ENCODE measurements at regions not wholly inside any gene's neighbourhood (a gene's known extent, or its start where the extent isn't known, plus 50 kb on each side); places are given as distances from the start of the nearest gene placed in this dataset.

- Histone ChIP-seq H3K27ac (ENCODE audit: low read depth, low read length) (no peak overlapping the region), H3K4me1 (ENCODE audit: control insufficient read depth, insufficient read depth, low read length) (no peaks in the 10 kb centered on the region), H3K4me3 (ENCODE audit: low read depth, low read length) (no peak overlapping the region), H3K9me3 (ENCODE audit: control insufficient read depth, insufficient read depth, low read length) (no peaks in the 10 kb centered on the region), H3K36me3 (ENCODE audit: control insufficient read depth, insufficient read depth, low read length) (no peaks in the 10 kb centered on the region), H3K27me3 (ENCODE audit: control insufficient read depth, insufficient read depth, low read length) (no peaks in the 10 kb centered on the region), H3K9ac (ENCODE audit: low read depth, low read length) (no peak overlapping the region)
These were observed 288.2 kb upstream of the ZNF385D start for GRCh38 chr3:22039161-22039560.

GRCh38 chr3:22040150-22040549, 289.1 kb upstream of the ZNF385D start:
- no peak overlapping the region for H3K4me3 ChIP-seq (ENCODE audit: low read depth, low read length)
- no peak overlapping the region for H3K9ac ChIP-seq (ENCODE audit: low read depth, low read length)
- no peaks in the 10 kb centered on the region for H3K36me3 ChIP-seq (ENCODE audit: control insufficient read depth, insufficient read depth, low read length)
- no peak overlapping the region for H3K27ac ChIP-seq (ENCODE audit: low read depth, low read length)
- no peaks in the 10 kb centered on the region for H3K9me3 ChIP-seq (ENCODE audit: control insufficient read depth, insufficient read depth, low read length)
- no peaks in the 10 kb centered on the region for H3K27me3 ChIP-seq (ENCODE audit: control insufficient read depth, insufficient read depth, low read length)
- H3K4me1 ChIP-seq (ENCODE audit: control insufficient read depth, insufficient read depth, low read length), result no peaks in the 10 kb centered on the region

- Histone ChIP-seq H3K36me3 (ENCODE audit: control insufficient read depth, insufficient read depth, low read length) (no peaks in the 10 kb centered on the region), H3K4me3 (ENCODE audit: low read depth, low read length) (no peak overlapping the region), H3K9me3 (ENCODE audit: control insufficient read depth, insufficient read depth, low read length) (no peaks in the 10 kb centered on the region), H3K27ac (ENCODE audit: low read depth, low read length) (no peak overlapping the region), H3K9ac (ENCODE audit: low read depth, low read length) (no peak overlapping the region), H3K27me3 (ENCODE audit: control insufficient read depth, insufficient read depth, low read length) (no peaks in the 10 kb centered on the region), H3K4me1 (ENCODE audit: control insufficient read depth, insufficient read depth, low read length) (peaks cover 11% of the 10 kb centered on the region)
These were observed 294.9 kb upstream of the ZNF385D start for GRCh38 chr3:22045882-22046281.

GRCh38 chr3:22063500-22063899, 312.5 kb upstream of the ZNF385D start:
- no peaks in the 10 kb centered on the region for H3K27me3 ChIP-seq (ENCODE audit: control insufficient read depth, insufficient read depth, low read length)
- H3K9me3 ChIP-seq (ENCODE audit: control insufficient read depth, insufficient read depth, low read length), result no peaks in the 10 kb centered on the region
- H3K36me3 ChIP-seq (ENCODE audit: control insufficient read depth, insufficient read depth, low read length), result no peaks in the 10 kb centered on the region
- no peak overlapping the region for H3K27ac ChIP-seq (ENCODE audit: low read depth, low read length)
- no peak overlapping the region for H3K4me3 ChIP-seq (ENCODE audit: low read depth, low read length)
- H3K4me1 ChIP-seq (ENCODE audit: control insufficient read depth, insufficient read depth, low read length), result no peaks in the 10 kb centered on the region
- no peak overlapping the region for H3K9ac ChIP-seq (ENCODE audit: low read depth, low read length)

GRCh38 chr3:22068619-22069018, 317.6 kb upstream of the ZNF385D start:
- Histone ChIP-seq H3K4me3 (ENCODE audit: low read depth, low read length) (no peak overlapping the region), H3K9me3 (ENCODE audit: control insufficient read depth, insufficient read depth, low read length) (no peaks in the 10 kb centered on the region), H3K9ac (ENCODE audit: low read depth, low read length) (no peak overlapping the region), H3K27me3 (ENCODE audit: control insufficient read depth, insufficient read depth, low read length) (no peaks in the 10 kb centered on the region), H3K27ac (ENCODE audit: low read depth, low read length) (no peak overlapping the region), H3K4me1 (ENCODE audit: control insufficient read depth, insufficient read depth, low read length) (no peaks in the 10 kb centered on the region), H3K36me3 (ENCODE audit: control insufficient read depth, insufficient read depth, low read length) (no peaks in the 10 kb centered on the region)

- H3K27me3 ChIP-seq (ENCODE audit: control insufficient read depth, insufficient read depth, low read length), result no peaks in the 10 kb centered on the region
- no peak overlapping the region for H3K27ac ChIP-seq (ENCODE audit: low read depth, low read length)
- no peak overlapping the region for H3K4me3 ChIP-seq (ENCODE audit: low read depth, low read length)
- no peaks in the 10 kb centered on the region for H3K36me3 ChIP-seq (ENCODE audit: control insufficient read depth, insufficient read depth, low read length)
- no peak overlapping the region for H3K9ac ChIP-seq (ENCODE audit: low read depth, low read length)
- no peaks in the 10 kb centered on the region for H3K4me1 ChIP-seq (ENCODE audit: control insufficient read depth, insufficient read depth, low read length)
- no peaks in the 10 kb centered on the region for H3K9me3 ChIP-seq (ENCODE audit: control insufficient read depth, insufficient read depth, low read length)
These were observed 337.2 kb upstream of the ZNF385D start for GRCh38 chr3:22088204-22088603.

GRCh38 chr3:22089284-22089683, 338.3 kb upstream of the ZNF385D start:
- H3K9me3 ChIP-seq (ENCODE audit: control insufficient read depth, insufficient read depth, low read length), result no peaks in the 10 kb centered on the region
- H3K36me3 ChIP-seq (ENCODE audit: control insufficient read depth, insufficient read depth, low read length), result no peaks in the 10 kb centered on the region
- no peak overlapping the region for H3K9ac ChIP-seq (ENCODE audit: low read depth, low read length)
- no peaks in the 10 kb centered on the region for H3K4me1 ChIP-seq (ENCODE audit: control insufficient read depth, insufficient read depth, low read length)
- H3K27ac ChIP-seq (ENCODE audit: low read depth, low read length), result no peak overlapping the region
- H3K27me3 ChIP-seq (ENCODE audit: control insufficient read depth, insufficient read depth, low read length), result no peaks in the 10 kb centered on the region
- H3K4me3 ChIP-seq (ENCODE audit: low read depth, low read length), result no peak overlapping the region

GRCh38 chr3:22091329-22091728, 340.3 kb upstream of the ZNF385D start:
- Histone ChIP-seq H3K4me3 (ENCODE audit: low read depth, low read length) (no peak overlapping the region), H3K9ac (ENCODE audit: low read depth, low read length) (no peak overlapping the region), H3K9me3 (ENCODE audit: control insufficient read depth, insufficient read depth, low read length) (no peaks in the 10 kb centered on the region), H3K27me3 (ENCODE audit: control insufficient read depth, insufficient read depth, low read length) (no peaks in the 10 kb centered on the region), H3K4me1 (ENCODE audit: control insufficient read depth, insufficient read depth, low read length) (no peaks in the 10 kb centered on the region), H3K27ac (ENCODE audit: low read depth, low read length) (no peak overlapping the region), H3K36me3 (ENCODE audit: control insufficient read depth, insufficient read depth, low read length) (no peaks in the 10 kb centered on the region)

- H3K4me3 ChIP-seq (ENCODE audit: low read depth, low read length), result no peak overlapping the region
- H3K9ac ChIP-seq (ENCODE audit: low read depth, low read length), result no peak overlapping the region
- H3K27ac ChIP-seq (ENCODE audit: low read depth, low read length), result no peak overlapping the region
- no peaks in the 10 kb centered on the region for H3K4me1 ChIP-seq (ENCODE audit: control insufficient read depth, insufficient read depth, low read length)
- H3K9me3 ChIP-seq (ENCODE audit: control insufficient read depth, insufficient read depth, low read length), result no peaks in the 10 kb centered on the region
- no peaks in the 10 kb centered on the region for H3K27me3 ChIP-seq (ENCODE audit: control insufficient read depth, insufficient read depth, low read length)
- no peaks in the 10 kb centered on the region for H3K36me3 ChIP-seq (ENCODE audit: control insufficient read depth, insufficient read depth, low read length)
These were observed 347.0 kb upstream of the ZNF385D start for GRCh38 chr3:22098021-22098420.

GRCh38 chr3:22101351-22101750, 350.3 kb upstream of the ZNF385D start:
- no peak overlapping the region for H3K4me3 ChIP-seq (ENCODE audit: low read depth, low read length)
- H3K27me3 ChIP-seq (ENCODE audit: control insufficient read depth, insufficient read depth, low read length), result no peaks in the 10 kb centered on the region
- H3K9ac ChIP-seq (ENCODE audit: low read depth, low read length), result no peak overlapping the region
- no peaks in the 10 kb centered on the region for H3K36me3 ChIP-seq (ENCODE audit: control insufficient read depth, insufficient read depth, low read length)
- H3K9me3 ChIP-seq (ENCODE audit: control insufficient read depth, insufficient read depth, low read length), result no peaks in the 10 kb centered on the region
- H3K27ac ChIP-seq (ENCODE audit: low read depth, low read length), result no peak overlapping the region
- H3K4me1 ChIP-seq (ENCODE audit: control insufficient read depth, insufficient read depth, low read length), result no peaks in the 10 kb centered on the region

- H3K27me3 ChIP-seq (ENCODE audit: control insufficient read depth, insufficient read depth, low read length), result no peaks in the 10 kb centered on the region
- no peaks in the 10 kb centered on the region for H3K4me1 ChIP-seq (ENCODE audit: control insufficient read depth, insufficient read depth, low read length)
- H3K9me3 ChIP-seq (ENCODE audit: control insufficient read depth, insufficient read depth, low read length), result no peaks in the 10 kb centered on the region
- H3K4me3 ChIP-seq (ENCODE audit: low read depth, low read length), result no peak overlapping the region
- H3K9ac ChIP-seq (ENCODE audit: low read depth, low read length), result no peak overlapping the region
- no peak overlapping the region for H3K27ac ChIP-seq (ENCODE audit: low read depth, low read length)
- no peaks in the 10 kb centered on the region for H3K36me3 ChIP-seq (ENCODE audit: control insufficient read depth, insufficient read depth, low read length)
These were observed 350.8 kb upstream of the ZNF385D start for GRCh38 chr3:22101811-22102210.

- H3K9ac ChIP-seq (ENCODE audit: low read depth, low read length), result no peak overlapping the region
- H3K36me3 ChIP-seq (ENCODE audit: control insufficient read depth, insufficient read depth, low read length), result no peaks in the 10 kb centered on the region
- no peaks in the 10 kb centered on the region for H3K4me1 ChIP-seq (ENCODE audit: control insufficient read depth, insufficient read depth, low read length)
- H3K27ac ChIP-seq (ENCODE audit: low read depth, low read length), result no peak overlapping the region
- H3K27me3 ChIP-seq (ENCODE audit: control insufficient read depth, insufficient read depth, low read length), result no peaks in the 10 kb centered on the region
- no peak overlapping the region for H3K4me3 ChIP-seq (ENCODE audit: low read depth, low read length)
- no peaks in the 10 kb centered on the region for H3K9me3 ChIP-seq (ENCODE audit: control insufficient read depth, insufficient read depth, low read length)
These were observed 352.4 kb upstream of the ZNF385D start for GRCh38 chr3:22103423-22103822.
